ENCODE measurements at regions not wholly inside any gene's neighbourhood (a gene's known extent, or its start where the extent isn't known, plus 50 kb on each side); places are given as distances from the start of the nearest gene placed in this dataset.

- DNase-seq (ENCODE audit: extremely low spot score, unreplicated experiment): no peak
- Mint-ChIP-seq H3K4me3 (ENCODE audit: unreplicated experiment) (no peak overlapping the region), H3K9me3 (ENCODE audit: unreplicated experiment) (no peaks in the 10 kb centered on the region), H3K36me3 (ENCODE audit: unreplicated experiment) (no peaks in the 10 kb centered on the region), H3K4me1 (ENCODE audit: unreplicated experiment) (peaks cover 12% of the 10 kb centered on the region), H3K27me3 (ENCODE audit: unreplicated experiment) (no peaks in the 10 kb centered on the region), H3K27ac (ENCODE audit: unreplicated experiment) (no peak overlapping the region)
- TF ChIP-seq CTCF (IDR thresholded peaks at IDR 0.05): no peak
Measured at GRCh38 chrX:124619710-124620109, 273.3 kb downstream of the SH2D1A start.

GRCh38 chrX:124634363-124634762 lies 288.0 kb downstream of the SH2D1A start:
- H3K4me3 Mint-ChIP-seq (ENCODE audit: unreplicated experiment): no peak overlapping the region
- H3K27me3 Mint-ChIP-seq (ENCODE audit: unreplicated experiment): peaks cover 4% of the 10 kb centered on the region
- no peak overlapping the region for H3K27ac Mint-ChIP-seq (ENCODE audit: unreplicated experiment)
- DNase-seq (ENCODE audit: extremely low spot score, unreplicated experiment): no peak
- no peaks in the 10 kb centered on the region for H3K36me3 Mint-ChIP-seq (ENCODE audit: unreplicated experiment)
- H3K4me1 Mint-ChIP-seq (ENCODE audit: unreplicated experiment): no peaks in the 10 kb centered on the region
- H3K9me3 Mint-ChIP-seq (ENCODE audit: unreplicated experiment): peaks cover 10% of the 10 kb centered on the region
- TF ChIP-seq CTCF (IDR thresholded peaks at IDR 0.05): no peak

GRCh38 chrX:124641737-124642491 lies 295.6 kb downstream of the SH2D1A start:
- H3K27me3 Mint-ChIP-seq (ENCODE audit: unreplicated experiment): peaks cover 2% of the 10 kb centered on the region
- TF ChIP-seq CTCF (IDR thresholded peaks at IDR 0.05): no peak
- no peak overlapping the region for H3K4me3 Mint-ChIP-seq (ENCODE audit: unreplicated experiment)
- H3K36me3 Mint-ChIP-seq (ENCODE audit: unreplicated experiment): no peaks in the 10 kb centered on the region
- no peaks in the 10 kb centered on the region for H3K9me3 Mint-ChIP-seq (ENCODE audit: unreplicated experiment)
- DNase-seq (ENCODE audit: extremely low spot score, unreplicated experiment): no peak
- peaks cover 3% of the 10 kb centered on the region for H3K4me1 Mint-ChIP-seq (ENCODE audit: unreplicated experiment)
- H3K27ac Mint-ChIP-seq (ENCODE audit: unreplicated experiment): no peak overlapping the region

- no peak overlapping the region for H3K4me3 Mint-ChIP-seq (ENCODE audit: unreplicated experiment)
- peaks cover 4% of the 10 kb centered on the region for H3K4me1 Mint-ChIP-seq (ENCODE audit: unreplicated experiment)
- no peak overlapping the region for H3K27ac Mint-ChIP-seq (ENCODE audit: unreplicated experiment)
- DNase-seq (ENCODE audit: extremely low spot score, unreplicated experiment): no peak
- no peaks in the 10 kb centered on the region for H3K36me3 Mint-ChIP-seq (ENCODE audit: unreplicated experiment)
- TF ChIP-seq CTCF (IDR thresholded peaks at IDR 0.05): no peak
- peaks cover 8% of the 10 kb centered on the region for H3K27me3 Mint-ChIP-seq (ENCODE audit: unreplicated experiment)
- H3K9me3 Mint-ChIP-seq (ENCODE audit: unreplicated experiment): no peaks in the 10 kb centered on the region
Measured at GRCh38 chrX:124646403-124646802, 300.0 kb downstream of the SH2D1A start.

- DNase-seq (ENCODE audit: extremely low spot score, unreplicated experiment): no peak
- H3K27ac Mint-ChIP-seq (ENCODE audit: unreplicated experiment): no peak overlapping the region
- H3K9me3 Mint-ChIP-seq (ENCODE audit: unreplicated experiment): no peaks in the 10 kb centered on the region
- peaks cover 4% of the 10 kb centered on the region for H3K4me1 Mint-ChIP-seq (ENCODE audit: unreplicated experiment)
- H3K27me3 Mint-ChIP-seq (ENCODE audit: unreplicated experiment): peaks cover 23% of the 10 kb centered on the region
- no peak for TF ChIP-seq CTCF (IDR thresholded peaks at IDR 0.05)
- no peak overlapping the region for H3K4me3 Mint-ChIP-seq (ENCODE audit: unreplicated experiment)
- no peaks in the 10 kb centered on the region for H3K36me3 Mint-ChIP-seq (ENCODE audit: unreplicated experiment)
Measured at GRCh38 chrX:124651031-124651430, 304.7 kb downstream of the SH2D1A start.

All from osteocyte (in vitro differentiated cells).